Keratinocyte (primary cell): ENCODE measurements at regions not wholly inside any gene's neighbourhood (a gene's known extent, or its start where the extent isn't known, plus 50 kb on each side); places are given as distances from the start of the nearest gene placed in this dataset.

Source experiments
- DNase-seq: peaks from one replicate; pipeline ENCODE4 v3.0.0-alpha.2; 2011; ENCODE audit warnings: low read depth, missing footprints, low spot score
- FAIRE-seq: peaks from 2 replicates; lab custom pipeline; 2011; peaks lifted over from hg19 to GRCh38; lab: Jason Lieb, UNC
- H2AFZ ChIP-seq: 2 replicates; pipeline ENCODE4 v1.6.0; 2012; ENCODE audit warnings: low read length, control low read depth, inconsistent platforms; ENCODE audit not compliant: control insufficient read depth
- H3K27ac ChIP-seq: 2 replicates; pipeline ENCODE4 v1.5.1; 2011; ENCODE audit warnings: low read length; ENCODE audit not compliant: control insufficient read depth, insufficient read depth
- H3K27me3 ChIP-seq: 3 replicates; pipeline ENCODE4 v1.6.0; 2011; ENCODE audit warnings: low read length; ENCODE audit not compliant: control insufficient read depth, insufficient read depth; ENCODE audit errors: extremely low read depth
- H3K36me3 ChIP-seq, 2 experiments: 2 replicates in 1 of 2; 3 replicates in 1 of 2; pipeline ENCODE4 v1.5.1; 2011; ENCODE audit warnings: low read length in 2 of 2, mild to moderate bottlenecking in 1 of 2; ENCODE audit not compliant: control insufficient read depth in 2 of 2, insufficient read depth in 2 of 2; ENCODE audit errors: extremely low read depth in 1 of 2
- H3K4me1 ChIP-seq: 3 replicates; pipeline ENCODE4 v1.5.1; 2011; ENCODE audit warnings: low read length; ENCODE audit not compliant: control insufficient read depth, insufficient read depth; ENCODE audit errors: extremely low read depth
- H3K4me2 ChIP-seq: 3 replicates; pipeline ENCODE4 v1.6.0; 2011; ENCODE audit warnings: low read depth, low read length; ENCODE audit not compliant: control insufficient read depth, insufficient read depth; ENCODE audit errors: extremely low read depth
- H3K4me3 ChIP-seq, 3 experiments: fragments of 200-600 bp in 1 of 3; sonication (generic) in 1 of 3; 2 replicates in 2 of 3; 3 replicates in 1 of 3; pipeline ENCODE4 v1.5.1; 2011 to 2016; ENCODE audit warnings: low read length in 3 of 3, mild to moderate bottlenecking in 3 of 3, control low read depth in 2 of 3, inconsistent platforms in 1 of 3, low read depth in 1 of 3, mixed read lengths in 1 of 3, mixed run types in 1 of 3, moderate library complexity in 1 of 3; ENCODE audit not compliant: control insufficient read depth in 2 of 3, insufficient read depth in 2 of 3; ENCODE audit errors: extremely low read depth in 1 of 3
- H3K79me2 ChIP-seq: 2 replicates; pipeline ENCODE4 v1.6.0; 2012; ENCODE audit warnings: low read length; ENCODE audit not compliant: control insufficient read depth, insufficient read depth
- H3K9ac ChIP-seq: 3 replicates; pipeline ENCODE4 v1.6.0; 2011; ENCODE audit warnings: low read length; ENCODE audit not compliant: control insufficient read depth, insufficient read depth; ENCODE audit errors: extremely low read depth
- H3K9me1 ChIP-seq: 3 replicates; pipeline ENCODE4 v1.6.0; 2011; ENCODE audit warnings: low read length; ENCODE audit not compliant: control insufficient read depth, insufficient read depth; ENCODE audit errors: extremely low read depth
- H3K9me3 ChIP-seq: 2 replicates; pipeline ENCODE4 v1.5.1; 2012; ENCODE audit warnings: low read depth, low read length; ENCODE audit not compliant: control insufficient read depth
- H4K20me1 ChIP-seq: 3 replicates; pipeline ENCODE4 v1.6.0; 2011; ENCODE audit warnings: low read length; ENCODE audit not compliant: control insufficient read depth, insufficient read depth; ENCODE audit errors: extremely low read depth
- CTCF ChIP-seq, 3 experiments: IDR thresholded peaks in 1 of 3; conservative IDR thresholded peaks in 1 of 3; optimal IDR thresholded peaks in 1 of 3; 2 replicates in 2 of 3; 3 replicates in 1 of 3; pipeline versions ENCODE3 to v1.5.1; 2011; ENCODE audit warnings: low read length in 3 of 3, mild to moderate bottlenecking in 3 of 3, moderate library complexity in 2 of 3, control low read depth in 1 of 3, inconsistent platforms in 1 of 3; ENCODE audit not compliant: insufficient read depth in 2 of 3; ENCODE audit errors: extremely low read depth in 1 of 3
- EZH2 ChIP-seq: IDR thresholded peaks from one replicate; pipeline ENCODE4 v1.6.1; 2012; ENCODE audit warnings: inconsistent platforms, mild to moderate bottlenecking, low read length, moderate library complexity
- dilution Hi-C: fragments of 300-500 bp; cut with MboI; formaldehyde crosslinking; loops from one replicate; pipeline ENCODE4 v1.7.0; 2020; ENCODE audit warnings: low sequenced_read_pairs; ENCODE audit not compliant: extremely low pct_ligation_motif_present

DNA sequence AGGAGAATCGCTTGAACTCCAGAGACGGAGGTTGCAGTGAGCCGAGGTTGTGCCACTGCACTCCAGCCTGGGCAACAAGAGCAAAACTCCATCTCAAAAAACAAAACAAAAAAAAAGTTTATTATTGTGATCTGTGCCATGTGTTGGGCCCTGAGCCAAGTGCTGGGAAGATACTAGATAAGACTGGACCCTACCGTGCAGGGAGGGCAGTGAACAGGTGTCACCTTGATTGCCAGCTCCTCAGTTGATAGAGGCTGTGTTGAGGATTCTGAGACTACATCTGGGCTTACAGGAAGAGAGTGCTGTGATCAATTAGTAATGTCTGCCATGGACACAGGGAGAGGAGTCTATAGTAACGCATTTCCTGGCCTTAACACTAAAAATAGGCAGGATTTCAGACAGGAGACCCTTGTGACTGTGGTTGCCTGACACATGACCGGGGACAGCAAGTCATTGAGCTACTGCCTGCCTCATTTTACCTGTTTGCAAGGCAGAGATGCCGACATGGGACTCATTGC, 201.5 kb downstream of the C9orf50 start:
- FAIRE-seq = no peak
- Histone ChIP-seq H3K9me1 (no peaks in the 10 kb centered on the region), H3K9ac (no peak overlapping the region), H2AFZ (no peak overlapping the region), H3K27ac (no peak overlapping the region), H3K4me1 (peaks cover 2% of the 10 kb centered on the region), H3K79me2 (no peaks in the 10 kb centered on the region), H3K9me3 (no peaks in the 10 kb centered on the region), H3K36me3 (no peaks in the 10 kb centered on the region), H3K4me2 (no peak overlapping the region), H4K20me1 (no peaks in the 10 kb centered on the region), H3K4me3 (no peak overlapping the region), H3K27me3 (no peaks in the 10 kb centered on the region)
- no peak for DNase-seq
- dilution Hi-C loops = no loop called here
- TF ChIP-seq EZH2 (no peak), CTCF (optimal IDR thresholded peaks at IDR 0.05 in 1 of 3, IDR thresholded peaks at IDR 0.05 in 1 of 3, conservative IDR thresholded peaks at IDR 0.05 in 1 of 3; ENCODE audit: extremely low read depth in 1 of 3, insufficient read depth in 2 of 3, low read length in 3 of 3) (no peak)

DNA sequence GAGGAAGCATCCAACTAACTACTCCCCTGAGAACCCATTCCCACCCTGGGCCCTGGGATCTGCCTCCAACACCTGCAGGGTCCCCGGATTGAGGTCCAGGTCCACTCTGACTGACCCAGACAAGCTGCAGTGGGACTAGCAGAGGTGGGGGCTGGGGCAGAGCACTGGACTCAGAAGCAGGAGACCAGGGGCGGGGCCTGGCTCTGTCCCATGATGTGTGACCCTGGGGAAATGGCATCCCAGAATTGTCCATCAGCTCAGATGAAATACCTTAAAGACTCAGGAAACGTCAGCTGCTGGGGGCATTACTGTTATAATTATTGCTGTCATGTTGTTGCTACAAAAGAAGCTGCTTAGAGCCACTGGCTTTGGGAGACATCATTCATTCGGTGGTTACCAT, 202.4 kb downstream of the C9orf50 start:
- DNase-seq (no peak), FAIRE-seq (no peak)
- no peak overlapping the region for H3K4me2 ChIP-seq
- H3K79me2 ChIP-seq = no peaks in the 10 kb centered on the region
- H3K4me3 ChIP-seq = no peak overlapping the region
- no peaks in the 10 kb centered on the region for H4K20me1 ChIP-seq
- dilution Hi-C loops = no loop called here
- TF ChIP-seq EZH2 (no peak), CTCF (optimal IDR thresholded peaks at IDR 0.05 in 1 of 3, IDR thresholded peaks at IDR 0.05 in 1 of 3, conservative IDR thresholded peaks at IDR 0.05 in 1 of 3; ENCODE audit: extremely low read depth in 1 of 3, insufficient read depth in 2 of 3, low read length in 3 of 3) (no peak)
- H3K4me1 ChIP-seq = peaks cover 8% of the 10 kb centered on the region
- no peak overlapping the region for H2AFZ ChIP-seq
- H3K9ac ChIP-seq = no peak overlapping the region
- no peaks in the 10 kb centered on the region for H3K36me3 ChIP-seq
- no peaks in the 10 kb centered on the region for H3K9me1 ChIP-seq
- H3K9me3 ChIP-seq = no peaks in the 10 kb centered on the region
- H3K27me3 ChIP-seq = no peaks in the 10 kb centered on the region
- H3K27ac ChIP-seq = no peak overlapping the region
